Sigmoid colon (tissue), 4 donors: ENCODE measurements at regions not wholly inside any gene's neighbourhood (a gene's known extent, or its start where the extent isn't known, plus 50 kb on each side); places are given as distances from the start of the nearest gene placed in this dataset.

ENCODE experiments used
- CTCF ChIP-seq, 4 experiments: fragments of 450-650 bp in 3 of 4; fragments of 200-600 bp in 1 of 4; IDR thresholded peaks; one replicate each; pipeline ENCODE4 v1.5.1; 2016 to 2019; ENCODE audit warnings: antibody characterized with exemption in 4 of 4, mild to moderate bottlenecking in 3 of 4, moderate library complexity in 2 of 4
- EP300 ChIP-seq, 4 donors: sonication (generic); formaldehyde crosslinking; IDR thresholded peaks; one replicate each; pipeline ENCODE4 v1.6.1; 2017; ENCODE audit warnings: antibody characterized with exemption in 4 of 4
- POLR2AphosphoS5 ChIP-seq, 4 donors: sonication (generic); formaldehyde crosslinking; IDR thresholded peaks; one replicate each; pipeline ENCODE4 v1.6.1; 2017; ENCODE audit warnings: antibody characterized with exemption in 4 of 4

GRCh38 chr3:153246331-153246730, 84.3 kb downstream of the RAP2B start:
- TF ChIP-seq CTCF (IDR thresholded peaks at IDR 0.05) (no peak), POLR2AphosphoS5 (IDR thresholded peaks at IDR 0.05) (no peak), EP300 (IDR thresholded peaks at IDR 0.05) (no peak)
